ENCODE measurements at regions not wholly inside any gene's neighbourhood (a gene's known extent, or its start where the extent isn't known, plus 50 kb on each side); places are given as distances from the start of the nearest gene placed in this dataset.

GRCh38 chr2:182573553-182573952, 142.5 kb upstream of the DNAJC10 start:
- no peak for TF ChIP-seq HOXB5 (CRISPR knock-in tag; IDR thresholded peaks at IDR 0.05)
- TF ChIP-seq CTCF (IDR thresholded peaks at IDR 0.05), result no peak
- no peak for TF ChIP-seq EP300 (IDR thresholded peaks at IDR 0.05)
- no peak for TF ChIP-seq USF2 (IDR thresholded peaks at IDR 0.05)
- no peak for TF ChIP-seq RFX5 (IDR thresholded peaks at IDR 0.05)
